K562 (cell line): ENCODE measurements at regions not wholly inside any gene's neighbourhood (a gene's known extent, or its start where the extent isn't known, plus 50 kb on each side); places are given as distances from the start of the nearest gene placed in this dataset.

ENCODE experiments used
- CHD4 ChIP-seq: fragments of 200-600 bp; sonication (generic); IDR thresholded peaks from 3 replicates; pipeline ENCODE4 v1.6.1; 2012; ENCODE audit warnings: low read depth, mild to moderate bottlenecking, mixed read lengths, low read length, inconsistent platforms; ENCODE audit not compliant: insufficient read depth, insufficient replicate concordance, poor library complexity, severe bottlenecking
- DACH1 ChIP-seq: fragments of 450-650 bp; IDR thresholded peaks from 2 replicates; pipeline ENCODE4 v1.6.1; 2018; ENCODE audit not compliant: partially characterized antibody
- DMBX1 ChIP-seq: fragments of 250-450 bp; sonication (Bioruptor Pico); IDR thresholded peaks from 2 replicates; pipeline ENCODE4 v1.8.0; 2022; ENCODE audit warnings: inconsistent platforms, mild to moderate bottlenecking, moderate library complexity, borderline replicate concordance
- FOXK2 ChIP-seq, 2 experiments: fragments of 450-650 bp; IDR thresholded peaks in 1 of 2; conservative IDR thresholded peaks in 1 of 2; 2 replicates each; pipeline ENCODE4 v1.6.1; 2016; ENCODE audit warnings: low read depth in 2 of 2, mild to moderate bottlenecking in 1 of 2
- KDM2B ChIP-seq: fragments of 250-450 bp; sonication (Bioruptor Pico); IDR thresholded peaks from 2 replicates; pipeline ENCODE4 v1.8.0; 2021; ENCODE audit warnings: mild to moderate bottlenecking, moderate library complexity
- KLF13 ChIP-seq: fragments of 450-650 bp; IDR thresholded peaks from 2 replicates; pipeline ENCODE4 v1.6.1; 2016; ENCODE audit warnings: missing genetic modification characterization, low read depth, mild to moderate bottlenecking, missing compliant biosample characterization, moderate library complexity, borderline replicate concordance
- MBD2 ChIP-seq: sonication (generic); IDR thresholded peaks from 2 replicates; pipeline ENCODE4 v1.6.1; 2016; ENCODE audit warnings: low read depth, borderline replicate concordance
- NEUROD1 ChIP-seq: fragments of 150-350 bp; IDR thresholded peaks from 2 replicates; pipeline ENCODE4 v1.6.1; 2014; ENCODE audit warnings: borderline replicate concordance, low read length, low read depth; ENCODE audit not compliant: partially characterized antibody
- PCBP2 ChIP-seq: fragments of 200-400 bp; formaldehyde crosslinking; IDR thresholded peaks from 2 replicates; pipeline ENCODE4 v1.6.1; 2018; ENCODE audit warnings: low read length, low read depth, mild to moderate bottlenecking, moderate library complexity; ENCODE audit not compliant: poor library complexity, severe bottlenecking
- RFX7 ChIP-seq: fragments of 250-450 bp; sonication (Bioruptor Pico); IDR thresholded peaks from 2 replicates; pipeline ENCODE4 v1.5.1; 2021; ENCODE audit warnings: mild to moderate bottlenecking
- SREBF2 ChIP-seq: sonication (generic); formaldehyde crosslinking; IDR thresholded peaks from 2 replicates; pipeline ENCODE4 v1.4.0; 2020; ENCODE audit warnings: mild to moderate bottlenecking, missing genetic modification reagents
- TAL1 ChIP-seq: fragments of 450-650 bp; IDR thresholded peaks from 2 replicates; pipeline ENCODE4 v1.6.1; 2016; ENCODE audit warnings: mild to moderate bottlenecking
- ZNF124 ChIP-seq: sonication (generic); formaldehyde crosslinking; IDR thresholded peaks from 2 replicates; pipeline ENCODE4 v1.8.1; 2022; ENCODE audit warnings: missing genetic modification reagents
- TF ChIP-seq, protein P1 (sequence below): fragments of 450-650 bp; IDR thresholded peaks from 2 replicates; pipeline ENCODE4 v1.6.1; 2014; ENCODE audit warnings: low read depth, mild to moderate bottlenecking, moderate library complexity, borderline replicate concordance
- TF ChIP-seq, protein P2 (sequence below): fragments of 450-650 bp; formaldehyde crosslinking; IDR thresholded peaks from 2 replicates; pipeline ENCODE4 v1.4.0; 2020; ENCODE audit warnings: mild to moderate bottlenecking, moderate library complexity
- TF ChIP-seq, protein P3 (sequence below), 2 experiments: IDR thresholded peaks in 1 of 2; conservative IDR thresholded peaks in 1 of 2; 2 replicates each; pipeline ENCODE4 v1.6.1; 2016; ENCODE audit warnings: low read depth in 2 of 2, mild to moderate bottlenecking in 1 of 2, missing compliant biosample characterization in 1 of 2, missing genetic modification characterization in 1 of 2, moderate library complexity in 1 of 2
- TF ChIP-seq, protein P4 (sequence below): fragments of 450-650 bp; IDR thresholded peaks from 2 replicates; pipeline ENCODE4 v1.6.1; 2016; ENCODE audit warnings: missing biosample characterization, missing genetic modification characterization
- TF ChIP-seq, protein P5 (sequence below): sonication (generic); formaldehyde crosslinking; IDR thresholded peaks from 2 replicates; pipeline ENCODE4 v1.8.1; 2022; ENCODE audit warnings: missing genetic modification reagents
- TF ChIP-seq, protein P6 (sequence below): sonication (generic); IDR thresholded peaks from 2 replicates; pipeline ENCODE4 v1.6.1; 2016

DNA sequence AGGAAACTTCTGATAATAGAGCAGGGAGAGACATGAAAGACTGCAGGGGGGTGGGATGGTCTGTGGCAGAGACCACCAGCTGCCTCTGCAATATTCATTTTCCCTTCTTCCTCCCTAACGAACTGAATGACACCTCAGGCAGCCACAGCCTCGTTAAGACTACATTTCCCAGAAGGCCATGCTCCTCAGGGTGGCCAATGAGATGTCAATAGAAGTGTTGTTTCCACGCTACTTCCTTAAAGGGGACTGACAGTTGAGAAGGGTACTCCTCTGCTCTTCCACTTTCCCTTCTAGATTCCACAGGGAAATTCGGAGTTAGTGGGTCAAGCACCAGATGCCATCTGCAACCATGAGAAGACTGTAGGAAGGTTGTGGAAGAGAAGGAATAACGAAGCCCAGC is 52.0 kb upstream of the DAPK1 start (continued):
- TF ChIP-seq MBD2 (0 out of 2 replicates have a peak, but pooled peaks have one; percentile 55), RFX7 (no peak), SREBF2 (CRISPR knock-in tag) (no peak), DACH1 (no peak), CHD4 (no peak), FOXK2 (conservative IDR thresholded peaks at IDR 0.05 in 1 of 2, IDR thresholded peaks at IDR 0.05 in 1 of 2; ENCODE audit: low read depth in 2 of 2) (peak; percentile 46 to 49; a peak in 1 of 4 replicates), KDM2B (CRISPR knock-in tag) (no peak), ZNF124 (CRISPR knock-in tag) (no peak), DMBX1 (CRISPR knock-in tag) (no peak), NEUROD1 (no peak), PCBP2 (no peak), KLF13 (tag) (no peak), TAL1 (no peak)
- TF ChIP-seq, protein P1, sequence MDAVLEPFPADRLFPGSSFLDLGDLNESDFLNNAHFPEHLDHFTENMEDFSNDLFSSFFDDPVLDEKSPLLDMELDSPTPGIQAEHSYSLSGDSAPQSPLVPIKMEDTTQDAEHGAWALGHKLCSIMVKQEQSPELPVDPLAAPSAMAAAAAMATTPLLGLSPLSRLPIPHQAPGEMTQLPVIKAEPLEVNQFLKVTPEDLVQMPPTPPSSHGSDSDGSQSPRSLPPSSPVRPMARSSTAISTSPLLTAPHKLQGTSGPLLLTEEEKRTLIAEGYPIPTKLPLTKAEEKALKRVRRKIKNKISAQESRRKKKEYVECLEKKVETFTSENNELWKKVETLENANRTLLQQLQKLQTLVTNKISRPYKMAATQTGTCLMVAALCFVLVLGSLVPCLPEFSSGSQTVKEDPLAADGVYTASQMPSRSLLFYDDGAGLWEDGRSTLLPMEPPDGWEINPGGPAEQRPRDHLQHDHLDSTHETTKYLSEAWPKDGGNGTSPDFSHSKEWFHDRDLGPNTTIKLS: 0 out of 2 replicates have a peak, but pooled peaks have one; percentile 36
- TF ChIP-seq, protein P2, sequence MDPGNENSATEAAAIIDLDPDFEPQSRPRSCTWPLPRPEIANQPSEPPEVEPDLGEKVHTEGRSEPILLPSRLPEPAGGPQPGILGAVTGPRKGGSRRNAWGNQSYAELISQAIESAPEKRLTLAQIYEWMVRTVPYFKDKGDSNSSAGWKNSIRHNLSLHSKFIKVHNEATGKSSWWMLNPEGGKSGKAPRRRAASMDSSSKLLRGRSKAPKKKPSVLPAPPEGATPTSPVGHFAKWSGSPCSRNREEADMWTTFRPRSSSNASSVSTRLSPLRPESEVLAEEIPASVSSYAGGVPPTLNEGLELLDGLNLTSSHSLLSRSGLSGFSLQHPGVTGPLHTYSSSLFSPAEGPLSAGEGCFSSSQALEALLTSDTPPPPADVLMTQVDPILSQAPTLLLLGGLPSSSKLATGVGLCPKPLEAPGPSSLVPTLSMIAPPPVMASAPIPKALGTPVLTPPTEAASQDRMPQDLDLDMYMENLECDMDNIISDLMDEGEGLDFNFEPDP (CRISPR knock-in tag): no peak
- TF ChIP-seq, protein P3, sequence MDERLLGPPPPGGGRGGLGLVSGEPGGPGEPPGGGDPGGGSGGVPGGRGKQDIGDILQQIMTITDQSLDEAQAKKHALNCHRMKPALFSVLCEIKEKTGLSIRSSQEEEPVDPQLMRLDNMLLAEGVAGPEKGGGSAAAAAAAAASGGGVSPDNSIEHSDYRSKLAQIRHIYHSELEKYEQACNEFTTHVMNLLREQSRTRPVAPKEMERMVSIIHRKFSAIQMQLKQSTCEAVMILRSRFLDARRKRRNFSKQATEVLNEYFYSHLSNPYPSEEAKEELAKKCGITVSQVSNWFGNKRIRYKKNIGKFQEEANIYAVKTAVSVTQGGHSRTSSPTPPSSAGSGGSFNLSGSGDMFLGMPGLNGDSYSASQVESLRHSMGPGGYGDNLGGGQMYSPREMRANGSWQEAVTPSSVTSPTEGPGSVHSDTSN (CRISPR knock-in tag; IDR thresholded peaks at IDR 0.05; ENCODE audit: low read depth): no peak
- TF ChIP-seq, protein P3 (tag; conservative IDR thresholded peaks at IDR 0.05; ENCODE audit: low read depth): 0 out of 2 replicates have a peak, but pooled peaks have one; percentile 6
- TF ChIP-seq, protein P4, sequence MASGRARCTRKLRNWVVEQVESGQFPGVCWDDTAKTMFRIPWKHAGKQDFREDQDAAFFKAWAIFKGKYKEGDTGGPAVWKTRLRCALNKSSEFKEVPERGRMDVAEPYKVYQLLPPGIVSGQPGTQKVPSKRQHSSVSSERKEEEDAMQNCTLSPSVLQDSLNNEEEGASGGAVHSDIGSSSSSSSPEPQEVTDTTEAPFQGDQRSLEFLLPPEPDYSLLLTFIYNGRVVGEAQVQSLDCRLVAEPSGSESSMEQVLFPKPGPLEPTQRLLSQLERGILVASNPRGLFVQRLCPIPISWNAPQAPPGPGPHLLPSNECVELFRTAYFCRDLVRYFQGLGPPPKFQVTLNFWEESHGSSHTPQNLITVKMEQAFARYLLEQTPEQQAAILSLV (tag): no peak
- TF ChIP-seq, protein P5, sequence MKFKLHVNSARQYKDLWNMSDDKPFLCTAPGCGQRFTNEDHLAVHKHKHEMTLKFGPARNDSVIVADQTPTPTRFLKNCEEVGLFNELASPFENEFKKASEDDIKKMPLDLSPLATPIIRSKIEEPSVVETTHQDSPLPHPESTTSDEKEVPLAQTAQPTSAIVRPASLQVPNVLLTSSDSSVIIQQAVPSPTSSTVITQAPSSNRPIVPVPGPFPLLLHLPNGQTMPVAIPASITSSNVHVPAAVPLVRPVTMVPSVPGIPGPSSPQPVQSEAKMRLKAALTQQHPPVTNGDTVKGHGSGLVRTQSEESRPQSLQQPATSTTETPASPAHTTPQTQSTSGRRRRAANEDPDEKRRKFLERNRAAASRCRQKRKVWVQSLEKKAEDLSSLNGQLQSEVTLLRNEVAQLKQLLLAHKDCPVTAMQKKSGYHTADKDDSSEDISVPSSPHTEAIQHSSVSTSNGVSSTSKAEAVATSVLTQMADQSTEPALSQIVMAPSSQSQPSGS (CRISPR knock-in tag): no peak
- TF ChIP-seq, protein P6, sequence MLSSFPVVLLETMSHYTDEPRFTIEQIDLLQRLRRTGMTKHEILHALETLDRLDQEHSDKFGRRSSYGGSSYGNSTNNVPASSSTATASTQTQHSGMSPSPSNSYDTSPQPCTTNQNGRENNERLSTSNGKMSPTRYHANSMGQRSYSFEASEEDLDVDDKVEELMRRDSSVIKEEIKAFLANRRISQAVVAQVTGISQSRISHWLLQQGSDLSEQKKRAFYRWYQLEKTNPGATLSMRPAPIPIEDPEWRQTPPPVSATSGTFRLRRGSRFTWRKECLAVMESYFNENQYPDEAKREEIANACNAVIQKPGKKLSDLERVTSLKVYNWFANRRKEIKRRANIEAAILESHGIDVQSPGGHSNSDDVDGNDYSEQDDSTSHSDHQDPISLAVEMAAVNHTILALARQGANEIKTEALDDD: no peak
